ENCODE measurements at regions not wholly inside any gene's neighbourhood (a gene's known extent, or its start where the extent isn't known, plus 50 kb on each side); places are given as distances from the start of the nearest gene placed in this dataset.

DNA sequence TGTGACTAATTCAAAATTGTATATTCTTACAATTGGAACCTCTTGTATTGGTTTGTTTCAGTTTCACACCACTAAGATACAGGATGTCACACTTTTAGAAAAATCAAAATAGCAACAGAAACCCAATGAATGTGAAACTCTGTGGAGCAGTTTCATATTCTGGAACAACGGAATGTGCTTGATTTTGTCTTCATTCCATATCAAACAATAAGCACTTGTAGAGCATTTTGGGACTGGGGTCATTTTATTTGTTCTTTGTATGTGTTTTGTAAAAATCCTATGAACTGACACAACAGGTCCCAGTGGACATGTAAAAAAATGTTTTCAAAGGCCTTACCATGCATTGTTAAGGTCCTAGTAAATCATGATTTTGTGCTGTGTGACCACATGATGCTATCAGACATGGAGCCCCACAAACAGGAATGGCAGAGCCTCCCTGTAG lies 123.1 kb downstream of the DKK1 start:
- no peak for DNase-seq
- no CpG with 5 or more reads among the region's 1 CpG for WGBS (ENCODE audit: insufficient coverage)
- Histone ChIP-seq H3K4me1 (ENCODE audit: control insufficient read depth, insufficient read depth, low read length) (no peaks in the 10 kb centered on the region), H3K9me3 (replicated peaks; ENCODE audit: control insufficient read depth, low read depth, low read length) (no peaks in the 10 kb centered on the region), H3K4me3 (ENCODE audit: low read length) (no peak overlapping the region), H3K27me3 (ENCODE audit: control insufficient read depth, insufficient read depth, low read length) (no peaks in the 10 kb centered on the region), H3K27ac (ENCODE audit: low read length) (no peak overlapping the region), H3K36me3 (ENCODE audit: control insufficient read depth, insufficient read depth, low read length) (no peaks in the 10 kb centered on the region)

GRCh38 chr10:52438119-52438518 lies 124.0 kb downstream of the DKK1 start:
- DNase-seq: no peak
- no peaks in the 10 kb centered on the region for H3K4me1 ChIP-seq (ENCODE audit: control insufficient read depth, insufficient read depth, low read length)
- WGBS (ENCODE audit: insufficient coverage): no CpG with 5 or more reads among the region's 6 CpGs
- H3K36me3 ChIP-seq (ENCODE audit: control insufficient read depth, insufficient read depth, low read length): no peaks in the 10 kb centered on the region
- H3K27ac ChIP-seq (ENCODE audit: low read length): no peak overlapping the region
- no peaks in the 10 kb centered on the region for H3K27me3 ChIP-seq (ENCODE audit: control insufficient read depth, insufficient read depth, low read length)
- no peak overlapping the region for H3K4me3 ChIP-seq (ENCODE audit: low read length)
- no peaks in the 10 kb centered on the region for H3K9me3 ChIP-seq (replicated peaks; ENCODE audit: control insufficient read depth, low read depth, low read length)

DNA sequence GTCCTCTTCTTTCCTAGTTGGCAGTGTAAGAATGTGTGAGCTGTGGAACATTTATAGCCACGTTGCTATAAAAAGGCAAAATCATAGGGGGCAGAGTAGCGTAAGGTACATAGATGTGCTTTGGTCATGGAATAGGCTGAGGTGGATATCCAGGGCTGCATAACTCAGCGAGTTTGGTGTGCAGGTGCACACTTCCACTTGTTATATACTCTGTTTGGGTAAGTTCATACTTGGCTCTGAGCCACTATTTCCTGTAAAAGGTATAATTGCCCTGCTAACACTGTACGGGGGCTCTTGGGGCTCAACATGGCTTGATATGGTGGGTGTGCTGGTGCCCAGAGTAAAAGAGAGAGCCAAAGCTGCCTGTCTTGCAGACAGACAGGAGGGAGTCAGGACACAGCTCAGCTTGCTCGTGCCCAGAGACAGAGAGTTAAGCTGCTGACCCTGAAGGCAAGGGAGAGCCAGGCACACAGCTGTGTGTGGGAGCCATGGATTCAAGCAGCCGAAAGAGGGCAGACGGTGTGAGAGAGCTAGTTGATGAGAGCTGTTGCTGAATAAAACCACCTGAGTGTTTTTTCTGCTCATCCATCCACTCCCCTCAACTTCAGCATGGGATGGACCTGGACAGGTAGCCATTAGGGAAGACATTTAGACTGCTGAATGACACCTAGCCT lies 126.7 kb downstream of the DKK1 start:
- no peaks in the 10 kb centered on the region for H3K27me3 ChIP-seq (ENCODE audit: control insufficient read depth, insufficient read depth, low read length)
- no peak overlapping the region for H3K27ac ChIP-seq (ENCODE audit: low read length)
- no peaks in the 10 kb centered on the region for H3K36me3 ChIP-seq (ENCODE audit: control insufficient read depth, insufficient read depth, low read length)
- no peaks in the 10 kb centered on the region for H3K9me3 ChIP-seq (replicated peaks; ENCODE audit: control insufficient read depth, low read depth, low read length)
- 60% methylated on average over 6 of the region's 7 CpGs for WGBS (ENCODE audit: insufficient coverage)
- no peaks in the 10 kb centered on the region for H3K4me1 ChIP-seq (ENCODE audit: control insufficient read depth, insufficient read depth, low read length)
- no peak overlapping the region for H3K4me3 ChIP-seq (ENCODE audit: low read length)
- no peak for DNase-seq

- Histone ChIP-seq H3K36me3 (ENCODE audit: control insufficient read depth, insufficient read depth, low read length) (no peaks in the 10 kb centered on the region), H3K9me3 (replicated peaks; ENCODE audit: control insufficient read depth, low read depth, low read length) (no peaks in the 10 kb centered on the region), H3K27ac (ENCODE audit: low read length) (no peak overlapping the region), H3K4me3 (ENCODE audit: low read length) (no peak overlapping the region), H3K27me3 (ENCODE audit: control insufficient read depth, insufficient read depth, low read length) (no peaks in the 10 kb centered on the region), H3K4me1 (ENCODE audit: control insufficient read depth, insufficient read depth, low read length) (no peaks in the 10 kb centered on the region)
- DNase-seq: no peak
Measured at GRCh38 chr10:52442576-52442975, 128.5 kb downstream of the DKK1 start.

DNA sequence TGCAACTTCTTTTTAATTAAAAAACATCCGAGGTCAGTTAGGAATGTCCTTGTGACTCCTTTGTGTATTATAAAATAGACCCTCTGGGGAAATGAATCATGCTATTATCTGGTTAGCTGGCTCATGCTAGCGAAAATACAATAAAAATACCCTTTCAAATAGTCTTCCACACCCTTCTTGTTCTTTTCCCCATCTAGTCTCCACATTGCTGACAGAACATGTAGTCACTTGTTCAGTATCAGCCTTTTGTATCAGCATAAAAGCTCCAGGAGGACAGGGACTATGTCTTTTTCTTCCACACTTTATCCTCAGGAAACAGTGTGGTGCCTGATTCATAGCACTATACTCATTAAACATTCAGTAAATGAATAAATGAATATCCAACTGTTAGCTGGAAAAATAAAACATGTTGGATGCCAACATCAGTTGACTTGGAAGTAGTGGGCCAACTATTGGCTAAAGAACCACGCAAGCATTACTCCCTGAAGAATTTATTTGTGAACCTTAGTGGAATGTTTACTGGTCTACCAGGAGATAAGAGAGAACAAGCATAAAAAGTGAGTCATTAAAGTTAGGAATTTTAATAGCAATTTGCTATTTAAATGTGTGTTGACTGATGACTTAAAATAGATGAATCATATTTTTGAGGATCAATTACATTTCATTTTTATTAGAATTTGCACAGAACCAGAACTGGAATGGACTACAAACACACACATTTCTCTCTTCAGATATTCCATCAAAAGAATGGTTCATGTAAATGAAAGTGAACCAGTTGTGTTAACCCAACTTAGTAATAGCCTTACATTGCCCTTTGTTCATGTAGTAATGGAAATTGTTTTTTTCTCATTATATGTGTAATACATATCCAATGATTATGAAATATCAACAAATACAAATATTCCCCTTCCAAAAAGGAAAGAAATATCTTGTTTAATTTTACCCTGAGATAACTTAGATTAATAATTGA lies 129.6 kb downstream of the DKK1 start:
- no peaks in the 10 kb centered on the region for H3K9me3 ChIP-seq (replicated peaks; ENCODE audit: control insufficient read depth, low read depth, low read length)
- H3K4me3 ChIP-seq (ENCODE audit: low read length): no peak overlapping the region
- no peaks in the 10 kb centered on the region for H3K36me3 ChIP-seq (ENCODE audit: control insufficient read depth, insufficient read depth, low read length)
- no peaks in the 10 kb centered on the region for H3K4me1 ChIP-seq (ENCODE audit: control insufficient read depth, insufficient read depth, low read length)
- no peak for DNase-seq
- no peaks in the 10 kb centered on the region for H3K27me3 ChIP-seq (ENCODE audit: control insufficient read depth, insufficient read depth, low read length)
- 17% methylated on average over 1 of the region's 3 CpGs for WGBS (ENCODE audit: insufficient coverage)
- no peak overlapping the region for H3K27ac ChIP-seq (ENCODE audit: low read length)

GRCh38 chr10:52446391-52446790 lies 132.3 kb downstream of the DKK1 start:
- Histone ChIP-seq H3K4me1 (ENCODE audit: control insufficient read depth, insufficient read depth, low read length) (no peaks in the 10 kb centered on the region), H3K4me3 (ENCODE audit: low read length) (no peak overlapping the region), H3K9me3 (replicated peaks; ENCODE audit: control insufficient read depth, low read depth, low read length) (no peaks in the 10 kb centered on the region), H3K36me3 (ENCODE audit: control insufficient read depth, insufficient read depth, low read length) (no peaks in the 10 kb centered on the region), H3K27ac (ENCODE audit: low read length) (no peak overlapping the region), H3K27me3 (ENCODE audit: control insufficient read depth, insufficient read depth, low read length) (no peaks in the 10 kb centered on the region)
- DNase-seq: no peak
- WGBS (ENCODE audit: insufficient coverage): no CpG with 5 or more reads among the region's 5 CpGs

GRCh38 chr10:52447931-52448353 lies 133.9 kb downstream of the DKK1 start:
- no peaks in the 10 kb centered on the region for H3K36me3 ChIP-seq (ENCODE audit: control insufficient read depth, insufficient read depth, low read length)
- H3K27ac ChIP-seq (ENCODE audit: low read length): no peak overlapping the region
- no peak overlapping the region for H3K4me3 ChIP-seq (ENCODE audit: low read length)
- H3K4me1 ChIP-seq (ENCODE audit: control insufficient read depth, insufficient read depth, low read length): no peaks in the 10 kb centered on the region
- DNase-seq: no peak
- H3K9me3 ChIP-seq (replicated peaks; ENCODE audit: control insufficient read depth, low read depth, low read length): no peaks in the 10 kb centered on the region
- no peaks in the 10 kb centered on the region for H3K27me3 ChIP-seq (ENCODE audit: control insufficient read depth, insufficient read depth, low read length)

DNA sequence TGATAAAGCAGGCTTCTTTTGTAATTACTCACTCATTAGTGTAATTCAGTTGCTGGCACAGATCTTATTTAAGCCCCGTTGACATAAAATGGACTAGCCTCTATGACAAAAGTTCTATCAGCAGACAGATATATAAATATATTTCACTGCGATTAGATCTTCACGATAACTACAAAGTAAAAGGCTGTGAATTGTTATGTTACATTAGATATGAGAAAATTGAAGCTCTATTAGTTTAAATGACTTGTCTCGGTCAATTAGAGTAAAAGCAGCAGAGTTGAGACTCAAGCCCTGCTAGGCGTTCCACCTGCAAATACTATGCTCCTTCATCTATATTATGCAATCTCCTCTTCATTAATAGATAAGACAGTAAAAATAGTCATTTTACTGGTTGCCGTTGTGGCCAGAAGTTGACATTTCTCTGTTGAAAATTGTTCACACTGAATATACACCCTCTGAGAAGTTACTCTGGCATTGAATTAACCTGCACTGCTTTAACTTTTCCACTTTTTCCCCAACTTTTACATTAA lies 136.7 kb downstream of the DKK1 start:
- H3K36me3 ChIP-seq (ENCODE audit: control insufficient read depth, insufficient read depth, low read length): no peaks in the 10 kb centered on the region
- no peaks in the 10 kb centered on the region for H3K9me3 ChIP-seq (replicated peaks; ENCODE audit: control insufficient read depth, low read depth, low read length)
- H3K4me3 ChIP-seq (ENCODE audit: low read length): no peak overlapping the region
- DNase-seq: no peak
- no peaks in the 10 kb centered on the region for H3K4me1 ChIP-seq (ENCODE audit: control insufficient read depth, insufficient read depth, low read length)
- H3K27ac ChIP-seq (ENCODE audit: low read length): no peak overlapping the region
- WGBS (ENCODE audit: insufficient coverage): no CpG with 5 or more reads among the region's 6 CpGs
- H3K27me3 ChIP-seq (ENCODE audit: control insufficient read depth, insufficient read depth, low read length): no peaks in the 10 kb centered on the region

DNA sequence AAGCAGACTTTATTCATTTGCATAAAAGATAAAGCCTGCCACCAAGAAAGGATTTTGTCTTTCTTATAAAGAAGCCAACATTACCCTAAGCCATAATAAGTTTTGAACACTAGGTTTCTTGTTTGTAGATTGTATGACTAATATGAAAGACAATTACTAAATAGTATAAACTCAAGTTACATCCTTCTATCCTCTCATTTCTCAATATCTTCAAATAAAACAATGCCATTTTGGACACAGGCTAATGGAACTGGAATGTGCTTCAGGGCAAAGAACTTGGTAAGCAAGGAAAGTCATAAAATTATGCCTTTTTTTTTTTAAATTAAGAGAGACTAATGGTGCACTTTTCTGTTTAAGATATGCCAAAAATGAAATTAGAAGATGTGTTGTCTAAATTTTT lies 137.7 kb downstream of the DKK1 start:
- Histone ChIP-seq H3K27ac (ENCODE audit: low read length) (no peak overlapping the region), H3K36me3 (ENCODE audit: control insufficient read depth, insufficient read depth, low read length) (no peaks in the 10 kb centered on the region), H3K4me1 (ENCODE audit: control insufficient read depth, insufficient read depth, low read length) (no peaks in the 10 kb centered on the region), H3K27me3 (ENCODE audit: control insufficient read depth, insufficient read depth, low read length) (no peaks in the 10 kb centered on the region), H3K4me3 (ENCODE audit: low read length) (no peak overlapping the region), H3K9me3 (replicated peaks; ENCODE audit: control insufficient read depth, low read depth, low read length) (no peaks in the 10 kb centered on the region)
- no peak for DNase-seq

DNA sequence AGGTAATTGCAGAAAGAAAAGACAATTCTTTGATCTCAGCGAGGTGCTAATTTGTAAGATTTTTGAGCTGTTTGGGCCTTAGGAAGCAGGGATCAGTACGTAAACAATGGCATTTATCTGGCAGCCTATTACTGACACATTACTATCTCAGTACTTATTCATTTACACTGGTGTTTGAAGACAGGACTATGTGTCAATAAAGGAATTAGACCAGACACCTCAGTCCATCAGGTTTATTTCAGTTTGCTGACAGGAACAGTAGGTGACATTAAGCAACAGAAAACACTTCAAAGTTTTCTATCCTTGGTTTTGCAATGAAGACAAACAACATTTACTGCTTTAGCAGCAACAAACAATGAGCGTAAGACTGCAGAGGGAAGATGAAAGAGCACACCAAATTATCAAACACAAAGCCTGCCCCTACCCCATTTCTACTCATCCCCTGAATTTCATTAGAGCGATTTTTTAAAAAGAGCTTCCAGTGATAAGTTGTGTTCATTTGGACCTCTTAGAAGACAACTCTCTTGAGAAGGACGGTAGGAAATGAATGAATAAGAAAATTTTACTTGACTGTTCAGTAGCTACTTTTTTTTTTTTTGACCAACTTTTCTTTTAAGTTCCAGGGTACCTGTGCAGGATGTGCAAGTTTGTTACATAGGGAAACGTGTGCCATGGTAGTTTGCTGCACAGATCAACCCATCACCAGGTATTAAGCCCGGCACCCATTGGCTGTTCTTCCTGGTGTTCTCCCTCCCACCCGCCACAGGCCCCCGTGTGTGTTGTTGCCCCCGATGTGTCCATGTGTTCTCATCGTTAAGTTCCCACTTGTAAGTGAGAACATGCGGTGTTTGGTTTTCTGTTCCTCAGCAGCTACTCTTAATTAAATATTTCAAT lies 138.8 kb downstream of the DKK1 start:
- Histone ChIP-seq H3K4me3 (ENCODE audit: low read length) (no peak overlapping the region), H3K36me3 (ENCODE audit: control insufficient read depth, insufficient read depth, low read length) (no peaks in the 10 kb centered on the region), H3K27ac (ENCODE audit: low read length) (no peak overlapping the region), H3K27me3 (ENCODE audit: control insufficient read depth, insufficient read depth, low read length) (no peaks in the 10 kb centered on the region), H3K9me3 (replicated peaks; ENCODE audit: control insufficient read depth, low read depth, low read length) (no peaks in the 10 kb centered on the region), H3K4me1 (ENCODE audit: control insufficient read depth, insufficient read depth, low read length) (no peaks in the 10 kb centered on the region)
- 66% methylated on average over 4 of the region's 12 CpGs for WGBS (ENCODE audit: insufficient coverage)
- no peak for DNase-seq

All from muscle of leg (tissue), 3 donors.